ENCODE measurements at regions not wholly inside any gene's neighbourhood (a gene's known extent, or its start where the extent isn't known, plus 50 kb on each side); places are given as distances from the start of the nearest gene placed in this dataset.
A peak's percentile ranks its signal among the peaks of the same experiment; 100 is the strongest.

GRCh38 chr1:208604295-208604694 is 360.1 kb upstream of the PLXNA2 start:
- no peaks in the 10 kb centered on the region for H3K27me3 ChIP-seq (ENCODE audit: insufficient read depth, poor library complexity, severe bottlenecking)
- no peaks in the 10 kb centered on the region for H3K9me3 ChIP-seq (ENCODE audit: severe bottlenecking)
- ATAC-seq (ENCODE audit: low read depth) (peak; percentile 85), DNase-seq (ENCODE audit: low spot score) (no peak)
- H3K4me3 ChIP-seq (ENCODE audit: severe bottlenecking) = no peak overlapping the region
- no peak for TF ChIP-seq CTCF (IDR thresholded peaks at IDR 0.05; ENCODE audit: poor library complexity, severe bottlenecking)
- no peaks in the 10 kb centered on the region for H3K36me3 ChIP-seq (ENCODE audit: low read depth)
- peak overlapping the region; percentile 24 for H3K27ac ChIP-seq (ENCODE audit: poor library complexity, severe bottlenecking)
- peaks cover 9% of the 10 kb centered on the region for H3K4me1 ChIP-seq (ENCODE audit: insufficient read depth, poor library complexity, severe bottlenecking)

GRCh38 chr1:208606959-208607358 is 362.8 kb upstream of the PLXNA2 start:
- no peak overlapping the region for H3K27ac ChIP-seq (ENCODE audit: poor library complexity, severe bottlenecking)
- ATAC-seq (ENCODE audit: low read depth) (no peak), DNase-seq (ENCODE audit: low spot score) (no peak)
- H3K4me1 ChIP-seq (ENCODE audit: insufficient read depth, poor library complexity, severe bottlenecking) = peaks cover 9% of the 10 kb centered on the region
- no peak overlapping the region for H3K4me3 ChIP-seq (ENCODE audit: severe bottlenecking)
- no peaks in the 10 kb centered on the region for H3K36me3 ChIP-seq (ENCODE audit: low read depth)
- no peak for TF ChIP-seq CTCF (IDR thresholded peaks at IDR 0.05; ENCODE audit: poor library complexity, severe bottlenecking)
- H3K27me3 ChIP-seq (ENCODE audit: insufficient read depth, poor library complexity, severe bottlenecking) = no peaks in the 10 kb centered on the region
- no peaks in the 10 kb centered on the region for H3K9me3 ChIP-seq (ENCODE audit: severe bottlenecking)

GRCh38 chr1:208607616-208608015 is 363.4 kb upstream of the PLXNA2 start:
- H3K36me3 ChIP-seq (ENCODE audit: low read depth) = no peaks in the 10 kb centered on the region
- H3K27ac ChIP-seq (ENCODE audit: poor library complexity, severe bottlenecking) = no peak overlapping the region
- H3K4me3 ChIP-seq (ENCODE audit: severe bottlenecking) = no peak overlapping the region
- DNase-seq (ENCODE audit: low spot score) (no peak), ATAC-seq (ENCODE audit: low read depth) (no peak)
- H3K27me3 ChIP-seq (ENCODE audit: insufficient read depth, poor library complexity, severe bottlenecking) = no peaks in the 10 kb centered on the region
- TF ChIP-seq CTCF (IDR thresholded peaks at IDR 0.05; ENCODE audit: poor library complexity, severe bottlenecking) = no peak
- peaks cover 9% of the 10 kb centered on the region for H3K4me1 ChIP-seq (ENCODE audit: insufficient read depth, poor library complexity, severe bottlenecking)
- H3K9me3 ChIP-seq (ENCODE audit: severe bottlenecking) = no peaks in the 10 kb centered on the region

GRCh38 chr1:208614610-208615009 is 370.4 kb upstream of the PLXNA2 start:
- no peaks in the 10 kb centered on the region for H3K27me3 ChIP-seq (ENCODE audit: insufficient read depth, poor library complexity, severe bottlenecking)
- no peak overlapping the region for H3K27ac ChIP-seq (ENCODE audit: poor library complexity, severe bottlenecking)
- no peak overlapping the region for H3K4me3 ChIP-seq (ENCODE audit: severe bottlenecking)
- no peak for TF ChIP-seq CTCF (IDR thresholded peaks at IDR 0.05; ENCODE audit: poor library complexity, severe bottlenecking)
- ATAC-seq (ENCODE audit: low read depth) (no peak), DNase-seq (ENCODE audit: low spot score) (no peak)
- H3K9me3 ChIP-seq (ENCODE audit: severe bottlenecking) = no peaks in the 10 kb centered on the region
- H3K4me1 ChIP-seq (ENCODE audit: insufficient read depth, poor library complexity, severe bottlenecking) = no peaks in the 10 kb centered on the region
- no peaks in the 10 kb centered on the region for H3K36me3 ChIP-seq (ENCODE audit: low read depth)

- Histone ChIP-seq H3K27me3 (ENCODE audit: insufficient read depth, poor library complexity, severe bottlenecking) (no peaks in the 10 kb centered on the region), H3K4me3 (ENCODE audit: severe bottlenecking) (no peak overlapping the region), H3K27ac (ENCODE audit: poor library complexity, severe bottlenecking) (no peak overlapping the region), H3K9me3 (ENCODE audit: severe bottlenecking) (no peaks in the 10 kb centered on the region), H3K4me1 (ENCODE audit: insufficient read depth, poor library complexity, severe bottlenecking) (no peaks in the 10 kb centered on the region), H3K36me3 (ENCODE audit: low read depth) (no peaks in the 10 kb centered on the region)
- TF ChIP-seq CTCF (IDR thresholded peaks at IDR 0.05; ENCODE audit: poor library complexity, severe bottlenecking) = no peak
- DNase-seq (ENCODE audit: low spot score) (no peak), ATAC-seq (ENCODE audit: low read depth) (no peak)
Measured at GRCh38 chr1:208615371-208615770, 371.2 kb upstream of the PLXNA2 start.

Measured in RWPE2 (cell line).